ENCODE measurements at regions not wholly inside any gene's neighbourhood (a gene's known extent, or its start where the extent isn't known, plus 50 kb on each side); places are given as distances from the start of the nearest gene placed in this dataset.

DNA sequence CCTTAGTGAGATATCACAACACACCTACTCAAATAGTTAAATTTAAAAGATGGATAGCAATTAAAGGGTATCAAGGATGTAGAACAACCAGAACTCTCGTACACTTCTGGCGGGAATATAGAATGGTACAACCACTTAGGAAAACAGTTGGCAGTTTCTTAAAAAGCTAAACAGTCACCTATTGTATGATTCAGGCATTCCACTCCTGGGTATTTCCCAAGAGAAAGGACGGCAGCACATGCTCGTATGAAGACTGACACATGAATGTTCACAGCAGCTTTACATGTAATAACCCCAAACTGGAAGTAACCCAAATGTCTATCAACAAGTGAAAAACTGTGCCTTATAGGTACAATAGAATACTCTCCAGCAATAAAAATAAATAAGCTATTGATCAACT lies 465.2 kb downstream of the VRK1 start:
- no peak for DNase-seq (ENCODE audit: insufficient read length, low spot score)
- TF ChIP-seq POLR2A (IDR thresholded peaks at IDR 0.05; ENCODE audit: low read depth, low read length): no peak
- TF ChIP-seq TAF1 (IDR thresholded peaks at IDR 0.05; ENCODE audit: low read depth, low read length): no peak
- no peak for TF ChIP-seq POU2F2 (IDR thresholded peaks at IDR 0.05; ENCODE audit: low read depth, low read length)
- no peak for TF ChIP-seq PAX5 (IDR thresholded peaks at IDR 0.05; ENCODE audit: insufficient read depth, low read length, severe bottlenecking)
- TF ChIP-seq SPI1 (IDR thresholded peaks at IDR 0.05; ENCODE audit: low read depth, low read length): no peak
- TF ChIP-seq POLR2AphosphoS5 (IDR thresholded peaks at IDR 0.05; ENCODE audit: low read depth, low read length): no peak

DNA sequence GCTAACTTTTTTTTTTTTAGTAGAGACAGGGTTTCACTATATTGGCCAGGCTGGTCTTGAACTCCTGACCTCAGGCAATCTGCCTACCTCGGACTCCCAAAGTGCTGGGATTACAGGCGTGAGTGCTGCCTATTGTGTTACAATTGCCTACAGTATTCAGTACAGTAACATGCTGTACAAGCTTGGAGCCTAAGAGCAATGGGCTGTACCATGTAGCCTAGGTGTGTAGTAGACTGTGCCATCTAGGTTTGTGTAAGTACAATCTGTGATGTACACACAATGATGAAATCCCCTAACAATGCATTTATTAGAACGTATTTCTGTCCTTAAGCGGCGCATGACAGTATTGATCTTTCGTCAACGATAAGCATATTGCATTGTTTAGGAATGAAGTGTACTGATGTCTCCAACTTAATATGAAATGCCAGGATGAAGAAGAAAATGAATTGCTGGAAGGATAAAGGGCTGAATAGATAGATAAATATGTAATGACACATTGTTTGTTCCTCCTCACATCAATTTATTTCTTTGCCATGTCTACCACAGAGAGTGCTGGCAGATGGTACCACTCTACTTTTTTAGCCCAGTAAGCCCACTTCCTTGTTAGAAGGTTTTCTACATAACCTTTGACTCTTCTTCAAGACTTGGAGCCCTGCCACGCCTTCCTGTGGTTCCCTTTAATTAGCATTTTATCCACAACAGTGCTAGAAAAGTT lies 467.5 kb downstream of the VRK1 start:
- DNase-seq (ENCODE audit: insufficient read length, low spot score): no peak
- TF ChIP-seq POLR2A (IDR thresholded peaks at IDR 0.05; ENCODE audit: low read depth, low read length) (no peak), POLR2AphosphoS5 (IDR thresholded peaks at IDR 0.05; ENCODE audit: low read depth, low read length) (no peak), POU2F2 (IDR thresholded peaks at IDR 0.05; ENCODE audit: low read depth, low read length) (no peak), SPI1 (IDR thresholded peaks at IDR 0.05; ENCODE audit: low read depth, low read length) (no peak), PAX5 (IDR thresholded peaks at IDR 0.05; ENCODE audit: insufficient read depth, low read length, severe bottlenecking) (no peak), TAF1 (IDR thresholded peaks at IDR 0.05; ENCODE audit: low read depth, low read length) (no peak)
- FAIRE-seq: no peak

More for the DNA sequence above, 465.2 kb downstream of the VRK1 start:
- no peak for FAIRE-seq

DNA sequence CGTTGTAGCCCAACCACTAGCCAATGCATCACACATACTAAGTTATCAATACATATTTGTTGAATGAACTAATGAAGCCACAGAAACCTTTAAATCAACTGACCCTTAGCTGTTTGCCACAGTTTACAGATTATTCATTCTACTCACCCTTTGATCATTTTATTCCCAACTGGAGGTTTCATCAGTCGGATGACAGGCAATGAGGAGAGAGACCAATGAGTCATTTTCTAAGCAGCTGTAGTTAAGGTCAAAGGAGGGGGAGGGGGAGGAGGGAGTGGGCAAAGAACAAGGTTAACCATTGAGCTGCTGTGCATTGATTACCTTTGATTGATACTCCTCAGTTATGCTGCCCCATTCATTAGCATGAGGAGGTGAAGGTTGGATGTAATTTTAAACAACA lies 469.5 kb downstream of the VRK1 start:
- TF ChIP-seq SPI1 (IDR thresholded peaks at IDR 0.05; ENCODE audit: low read depth, low read length) (no peak), PAX5 (IDR thresholded peaks at IDR 0.05; ENCODE audit: insufficient read depth, low read length, severe bottlenecking) (no peak), POLR2AphosphoS5 (IDR thresholded peaks at IDR 0.05; ENCODE audit: low read depth, low read length) (no peak), POLR2A (IDR thresholded peaks at IDR 0.05; ENCODE audit: low read depth, low read length) (no peak), POU2F2 (IDR thresholded peaks at IDR 0.05; ENCODE audit: low read depth, low read length) (no peak), TAF1 (IDR thresholded peaks at IDR 0.05; ENCODE audit: low read depth, low read length) (no peak)
- DNase-seq (ENCODE audit: insufficient read length, low spot score): no peak
- FAIRE-seq: no peak

DNA sequence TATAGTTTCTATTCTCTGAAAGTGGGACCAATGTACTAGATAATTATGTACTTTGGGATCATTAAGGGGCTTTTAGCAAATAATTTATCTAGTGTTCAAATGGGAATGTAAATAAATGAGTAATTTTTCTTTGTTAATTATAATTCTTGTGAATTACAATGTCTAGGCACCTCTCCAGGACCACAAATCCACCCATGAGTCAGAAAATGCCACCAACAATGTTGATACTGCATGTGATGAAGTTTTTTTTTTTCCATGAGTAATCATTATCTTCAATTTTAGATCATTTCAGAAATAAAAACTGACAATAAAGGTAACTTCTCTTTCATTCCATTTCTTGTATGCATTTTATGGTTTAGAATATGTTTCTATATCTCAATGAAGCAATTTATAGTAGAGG lies 470.3 kb downstream of the VRK1 start:
- DNase-seq (ENCODE audit: insufficient read length, low spot score): no peak
- TF ChIP-seq POLR2AphosphoS5 (IDR thresholded peaks at IDR 0.05; ENCODE audit: low read depth, low read length) (no peak), POU2F2 (IDR thresholded peaks at IDR 0.05; ENCODE audit: low read depth, low read length) (no peak), POLR2A (IDR thresholded peaks at IDR 0.05; ENCODE audit: low read depth, low read length) (no peak), TAF1 (IDR thresholded peaks at IDR 0.05; ENCODE audit: low read depth, low read length) (no peak), PAX5 (IDR thresholded peaks at IDR 0.05; ENCODE audit: insufficient read depth, low read length, severe bottlenecking) (no peak), SPI1 (IDR thresholded peaks at IDR 0.05; ENCODE audit: low read depth, low read length) (no peak)
- FAIRE-seq: no peak

DNA sequence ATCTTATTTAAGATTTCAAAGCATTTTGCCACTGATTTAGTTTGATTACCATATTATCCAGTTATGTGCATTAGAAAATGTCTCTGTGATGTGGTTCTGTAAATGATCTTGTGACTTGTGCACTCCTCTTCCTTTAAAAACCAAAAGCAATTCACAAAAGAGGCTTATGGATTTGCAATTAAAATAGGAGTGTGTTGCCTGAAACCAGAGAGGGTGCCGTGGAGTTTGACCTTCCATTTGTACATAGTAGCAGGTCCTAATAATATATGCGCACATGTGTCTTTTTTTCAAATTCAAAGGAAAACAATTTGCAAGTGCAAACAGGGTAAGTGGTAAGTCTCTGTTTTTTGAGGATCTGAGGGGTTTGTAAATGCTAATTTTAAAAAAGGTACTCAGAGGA lies 470.9 kb downstream of the VRK1 start:
- no peak for FAIRE-seq
- DNase-seq (ENCODE audit: insufficient read length, low spot score): no peak
- TF ChIP-seq TAF1 (IDR thresholded peaks at IDR 0.05; ENCODE audit: low read depth, low read length) (no peak), SPI1 (IDR thresholded peaks at IDR 0.05; ENCODE audit: low read depth, low read length) (no peak), PAX5 (IDR thresholded peaks at IDR 0.05; ENCODE audit: insufficient read depth, low read length, severe bottlenecking) (no peak), POLR2A (IDR thresholded peaks at IDR 0.05; ENCODE audit: low read depth, low read length) (no peak), POU2F2 (IDR thresholded peaks at IDR 0.05; ENCODE audit: low read depth, low read length) (no peak), POLR2AphosphoS5 (IDR thresholded peaks at IDR 0.05; ENCODE audit: low read depth, low read length) (no peak)

DNA sequence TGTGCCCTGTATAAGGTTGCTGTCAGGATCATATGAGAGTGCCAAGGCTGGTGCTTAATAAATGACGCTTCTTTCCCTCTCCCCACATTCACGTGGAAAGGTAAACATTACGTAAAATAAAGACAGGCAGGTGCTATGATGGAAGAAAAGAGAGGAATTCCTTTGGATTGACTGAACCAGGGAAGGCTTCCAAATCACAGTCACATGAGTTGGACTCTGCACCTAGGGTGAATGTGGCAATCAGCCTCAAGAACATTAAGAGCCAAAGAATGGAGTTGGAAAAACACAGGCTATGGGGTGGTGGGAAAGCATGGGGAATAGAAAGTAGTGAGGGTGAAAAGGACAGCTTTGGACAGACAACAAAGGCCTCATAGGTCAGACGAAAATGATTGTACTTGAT lies 473.1 kb downstream of the VRK1 start:
- DNase-seq (ENCODE audit: insufficient read length, low spot score) (no peak), FAIRE-seq (no peak)
- no peak for TF ChIP-seq SPI1 (IDR thresholded peaks at IDR 0.05; ENCODE audit: low read depth, low read length)
- TF ChIP-seq PAX5 (IDR thresholded peaks at IDR 0.05; ENCODE audit: insufficient read depth, low read length, severe bottlenecking): no peak
- TF ChIP-seq TAF1 (IDR thresholded peaks at IDR 0.05; ENCODE audit: low read depth, low read length): no peak
- no peak for TF ChIP-seq POU2F2 (IDR thresholded peaks at IDR 0.05; ENCODE audit: low read depth, low read length)
- no peak for TF ChIP-seq POLR2AphosphoS5 (IDR thresholded peaks at IDR 0.05; ENCODE audit: low read depth, low read length)
- TF ChIP-seq POLR2A (IDR thresholded peaks at IDR 0.05; ENCODE audit: low read depth, low read length): no peak

DNA sequence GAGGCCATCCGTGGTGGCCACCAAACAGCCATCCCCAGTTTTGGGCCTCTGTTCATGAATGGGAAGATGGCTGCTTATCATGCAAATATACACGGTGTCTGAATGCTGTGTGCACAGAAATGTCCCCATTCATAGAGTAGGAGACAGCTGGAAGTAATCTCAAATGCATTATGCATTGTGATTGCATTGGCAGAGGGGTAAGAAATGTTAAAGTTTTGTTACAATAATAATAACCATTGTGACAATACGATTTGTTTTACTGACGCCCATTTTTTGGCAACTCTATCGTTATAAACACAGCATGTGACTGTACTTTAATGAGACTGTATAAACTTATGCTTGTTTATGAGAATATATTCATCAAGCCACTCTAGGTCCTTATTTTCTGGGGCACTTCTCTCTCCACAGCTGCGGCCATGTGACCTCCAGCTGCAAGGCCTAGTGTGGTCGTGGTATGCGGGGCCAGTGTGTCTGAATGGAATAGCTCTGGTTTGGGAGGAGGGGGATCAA lies 474.3 kb downstream of the VRK1 start:
- DNase-seq (ENCODE audit: insufficient read length, low spot score): no peak
- FAIRE-seq: no peak
- no peak for TF ChIP-seq SPI1 (IDR thresholded peaks at IDR 0.05; ENCODE audit: low read depth, low read length)
- no peak for TF ChIP-seq POLR2A (IDR thresholded peaks at IDR 0.05; ENCODE audit: low read depth, low read length)
- no peak for TF ChIP-seq POU2F2 (IDR thresholded peaks at IDR 0.05; ENCODE audit: low read depth, low read length)
- no peak for TF ChIP-seq PAX5 (IDR thresholded peaks at IDR 0.05; ENCODE audit: insufficient read depth, low read length, severe bottlenecking)
- no peak for TF ChIP-seq POLR2AphosphoS5 (IDR thresholded peaks at IDR 0.05; ENCODE audit: low read depth, low read length)
- no peak for TF ChIP-seq TAF1 (IDR thresholded peaks at IDR 0.05; ENCODE audit: low read depth, low read length)

DNA sequence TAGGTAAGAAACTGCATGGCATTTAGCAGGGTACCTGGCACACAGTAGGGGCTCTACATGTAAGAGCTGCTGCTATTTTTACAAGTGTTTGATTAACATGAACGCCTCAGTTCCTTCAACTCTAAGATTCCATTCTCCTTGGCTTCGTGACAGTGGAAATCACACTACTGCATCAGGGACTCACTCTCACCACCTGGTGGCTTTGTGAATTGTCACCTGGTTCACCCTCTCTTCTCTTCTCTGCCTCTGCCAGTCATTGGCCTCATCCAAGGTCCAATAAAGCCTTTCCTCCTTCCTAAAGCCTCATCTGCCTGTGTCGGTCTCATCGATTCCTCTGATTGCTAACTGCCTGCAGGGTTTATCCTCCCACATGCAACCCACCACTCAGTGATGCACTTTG lies 476.4 kb downstream of the VRK1 start:
- TF ChIP-seq POU2F2 (IDR thresholded peaks at IDR 0.05; ENCODE audit: low read depth, low read length) (no peak), SPI1 (IDR thresholded peaks at IDR 0.05; ENCODE audit: low read depth, low read length) (no peak), POLR2AphosphoS5 (IDR thresholded peaks at IDR 0.05; ENCODE audit: low read depth, low read length) (no peak), PAX5 (IDR thresholded peaks at IDR 0.05; ENCODE audit: insufficient read depth, low read length, severe bottlenecking) (no peak), TAF1 (IDR thresholded peaks at IDR 0.05; ENCODE audit: low read depth, low read length) (no peak), POLR2A (IDR thresholded peaks at IDR 0.05; ENCODE audit: low read depth, low read length) (no peak)
- no peak for FAIRE-seq

DNA sequence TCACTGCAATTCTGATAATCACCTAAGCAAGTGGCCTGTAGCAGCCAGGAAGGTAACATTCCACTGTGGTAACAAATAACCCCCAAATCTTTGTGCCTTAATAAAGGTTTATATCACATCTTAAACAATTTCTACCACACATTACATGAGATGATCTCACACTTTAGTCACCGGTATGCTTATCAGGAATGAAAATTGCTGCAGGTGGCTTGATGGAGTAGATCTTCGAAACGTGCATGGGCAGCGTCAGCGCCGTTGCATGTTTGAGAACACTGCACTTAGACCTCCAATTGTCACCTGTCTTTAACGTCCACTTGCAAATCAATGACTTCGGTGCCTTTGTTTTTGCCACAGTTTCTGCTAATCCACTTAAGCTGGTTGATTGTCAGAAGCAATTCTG lies 477.4 kb downstream of the VRK1 start:
- TF ChIP-seq POLR2A (IDR thresholded peaks at IDR 0.05; ENCODE audit: low read depth, low read length) (no peak), POU2F2 (IDR thresholded peaks at IDR 0.05; ENCODE audit: low read depth, low read length) (no peak), PAX5 (IDR thresholded peaks at IDR 0.05; ENCODE audit: insufficient read depth, low read length, severe bottlenecking) (no peak), SPI1 (IDR thresholded peaks at IDR 0.05; ENCODE audit: low read depth, low read length) (no peak), TAF1 (IDR thresholded peaks at IDR 0.05; ENCODE audit: low read depth, low read length) (no peak)
- no peak for FAIRE-seq
- DNase-seq (ENCODE audit: insufficient read length, low spot score): no peak

More for the DNA sequence above, 476.4 kb downstream of the VRK1 start:
- no peak for DNase-seq (ENCODE audit: insufficient read length, low spot score)

Measured in GM12891 (cell line).